ENCODE measurements at regions not wholly inside any gene's neighbourhood (a gene's known extent, or its start where the extent isn't known, plus 50 kb on each side); places are given as distances from the start of the nearest gene placed in this dataset.
"Not testable (repeated sequence)": the region's sequence is repeated elsewhere in the genome, so short reads cannot be mapped to it uniquely, and the experiment has no call there.

DNA sequence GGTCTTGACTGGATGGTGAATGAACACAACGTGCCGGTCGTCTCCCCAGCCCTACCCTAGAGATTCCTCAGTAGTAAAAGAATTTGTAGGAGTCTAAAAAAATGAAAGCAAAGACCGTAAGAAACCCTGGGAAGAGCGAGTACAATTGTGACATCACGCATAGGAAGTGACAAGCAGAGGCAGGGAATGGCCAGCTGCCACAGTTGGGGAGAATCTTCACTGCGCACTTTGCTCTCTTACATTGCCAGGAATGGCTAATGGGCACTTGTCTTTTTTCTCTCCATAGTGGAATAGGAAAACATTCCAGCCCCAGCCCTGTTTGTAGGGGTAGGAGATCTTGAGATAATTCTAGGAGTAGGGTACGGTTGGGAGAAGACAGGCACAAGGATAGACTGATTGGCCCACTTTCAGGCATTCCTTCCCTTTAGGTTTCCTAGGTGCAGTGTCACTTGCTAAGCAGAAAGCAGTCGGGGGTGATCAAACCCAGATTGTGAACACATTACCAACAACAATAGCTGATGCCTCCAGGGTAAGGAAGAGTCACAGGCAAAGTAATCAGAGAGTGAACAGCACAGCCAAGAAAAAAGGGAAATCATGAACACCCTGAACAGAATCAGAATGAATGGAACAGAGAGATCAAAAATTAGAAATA is 302.7 kb downstream of the MAN2A1 start:
- DNase-seq = no peak

GRCh38 chr5:109994135-109994534 is 304.4 kb downstream of the MAN2A1 start:
- no peak for DNase-seq

GRCh38 chr5:109996246-109996645 is 306.5 kb downstream of the MAN2A1 start:
- no peak for DNase-seq

DNA sequence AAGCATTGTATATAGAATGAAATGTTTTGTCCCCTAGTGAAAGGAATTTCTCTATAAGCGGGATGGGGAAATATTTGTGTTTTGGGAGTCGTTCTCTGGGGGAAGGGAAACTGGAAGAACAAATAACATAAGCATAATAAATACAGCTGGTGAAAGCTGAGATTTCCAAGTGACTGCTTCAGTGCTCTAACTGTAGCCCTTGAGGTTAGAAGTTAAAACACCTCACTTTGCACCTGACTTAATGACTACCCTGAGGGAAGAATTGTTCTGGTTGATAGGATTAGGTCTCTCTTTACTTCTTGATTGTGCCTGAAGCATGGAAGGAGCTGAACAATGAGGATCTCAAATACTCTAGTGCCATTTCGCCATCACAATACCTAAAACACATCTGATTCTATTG is 307.4 kb downstream of the MAN2A1 start:
- DNase-seq = no peak

- no peak for DNase-seq
These were observed 308.5 kb downstream of the MAN2A1 start for GRCh38 chr5:109998208-109998607.

GRCh38 chr5:109998726-109999125 is 309.0 kb downstream of the MAN2A1 start:
- DNase-seq = no peak

GRCh38 chr5:110001648-110002047 is 311.9 kb downstream of the MAN2A1 start:
- DNase-seq = no peak

- no peak for DNase-seq
These were observed 312.9 kb downstream of the MAN2A1 start for GRCh38 chr5:110002652-110003051.

GRCh38 chr5:110005907-110006562 is 316.3 kb downstream of the MAN2A1 start:
- not testable (repeated sequence) for DNase-seq

DNA sequence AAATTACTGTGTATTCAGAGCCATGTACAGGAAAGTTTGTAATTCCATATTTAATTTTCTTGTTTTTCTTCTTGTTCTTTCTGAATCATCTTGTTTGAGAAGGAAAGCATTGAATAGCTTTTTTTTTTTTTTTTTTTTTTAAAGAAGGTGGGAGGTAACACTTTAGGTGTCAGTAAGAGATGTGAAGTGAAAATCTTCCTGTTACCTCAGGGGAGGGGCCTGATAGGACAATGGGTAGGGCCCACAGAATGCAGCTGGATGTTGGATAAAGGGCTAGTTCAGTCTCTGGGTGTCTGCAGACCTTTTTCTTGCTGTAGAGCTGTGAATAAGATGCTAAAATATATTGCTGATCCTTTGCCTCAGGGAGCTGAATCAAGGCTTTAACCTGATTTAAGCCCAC is 317.4 kb downstream of the MAN2A1 start:
- DNase-seq = no peak

GRCh38 chr5:110008131-110008530 is 318.4 kb downstream of the MAN2A1 start:
- no peak for DNase-seq

DNA sequence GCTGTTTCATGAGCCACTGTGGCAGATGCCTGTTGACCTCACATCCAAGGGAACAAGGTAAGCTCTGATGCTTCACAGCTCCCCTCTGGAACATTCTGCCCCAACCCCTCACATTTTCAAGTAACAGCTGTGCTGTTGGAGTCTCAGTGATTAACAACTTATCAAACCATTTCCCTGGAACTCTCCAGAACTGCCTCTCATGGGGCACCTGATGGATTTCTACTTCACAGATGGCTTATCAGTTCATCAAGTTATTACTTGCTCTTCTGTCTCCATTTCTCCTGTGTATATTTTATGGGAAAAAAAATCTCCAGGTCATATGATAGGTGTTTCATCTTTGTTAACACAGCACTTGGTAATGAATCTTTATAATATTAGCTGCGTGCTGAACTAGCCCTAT is 322.4 kb downstream of the MAN2A1 start:
- DNase-seq = no peak

- DNase-seq = no peak
These were observed 323.3 kb downstream of the MAN2A1 start for GRCh38 chr5:110013017-110013416.

- DNase-seq = no peak
These were observed 328.1 kb downstream of the MAN2A1 start for GRCh38 chr5:110017854-110018253.

DNA sequence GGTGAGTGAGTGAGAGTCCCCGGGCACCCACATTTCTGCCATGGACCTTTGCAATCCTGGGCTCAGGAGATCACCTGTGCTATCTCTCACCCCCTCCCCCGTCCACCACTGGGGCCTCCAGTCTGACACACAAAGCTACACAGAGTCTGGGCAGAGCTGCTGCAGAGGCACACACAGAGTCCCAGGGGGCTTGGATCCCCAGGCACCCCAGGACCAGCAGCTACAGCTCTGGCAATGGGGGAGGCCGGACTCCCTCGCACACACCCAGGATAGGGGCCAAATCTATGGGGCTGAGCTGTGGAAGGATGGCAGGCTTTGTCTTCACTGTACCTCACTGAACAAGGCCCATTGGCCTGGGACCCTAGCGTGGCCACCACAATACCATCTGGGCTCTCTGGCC is 328.8 kb downstream of the MAN2A1 start:
- no peak for DNase-seq

DNA sequence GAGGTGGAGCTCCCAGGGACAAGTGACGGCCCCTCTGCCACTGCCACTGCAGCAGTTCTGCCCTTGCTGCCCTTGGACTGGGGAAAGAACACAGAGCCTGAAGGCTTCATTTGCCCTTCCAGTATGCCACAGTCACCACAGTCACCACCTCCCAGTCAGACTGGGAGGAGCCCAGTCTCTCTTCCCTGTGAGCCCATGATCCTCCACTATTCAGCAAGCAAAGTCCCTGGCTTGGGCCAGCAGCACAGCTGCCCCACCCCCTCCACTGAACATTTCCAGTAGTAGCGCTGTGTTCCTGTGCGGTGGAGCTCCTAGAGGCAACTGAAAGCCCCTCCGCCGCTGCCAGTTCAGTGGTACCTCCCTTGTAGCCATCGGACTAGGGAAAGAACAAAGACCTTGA is 329.4 kb downstream of the MAN2A1 start:
- no peak for DNase-seq

DNA sequence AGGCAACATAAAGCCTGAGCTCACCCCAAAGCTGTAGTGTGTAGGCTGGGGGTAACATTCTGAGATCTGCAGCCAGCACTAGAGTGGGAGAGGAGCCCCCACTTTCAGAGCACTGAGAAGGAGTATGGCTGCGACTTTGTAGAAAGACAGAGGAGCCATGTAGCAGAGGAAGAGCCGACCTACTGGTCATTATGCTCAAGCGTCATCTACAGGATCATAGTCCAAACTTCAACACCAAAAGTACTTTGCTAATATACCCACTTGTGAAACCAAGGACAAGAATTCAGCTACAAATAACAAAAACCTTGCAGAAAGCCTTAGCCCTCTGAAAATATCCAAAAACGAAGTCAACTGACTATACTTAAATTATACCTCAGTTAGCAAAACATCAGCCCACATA is 330.1 kb downstream of the MAN2A1 start:
- no peak for DNase-seq

DNA sequence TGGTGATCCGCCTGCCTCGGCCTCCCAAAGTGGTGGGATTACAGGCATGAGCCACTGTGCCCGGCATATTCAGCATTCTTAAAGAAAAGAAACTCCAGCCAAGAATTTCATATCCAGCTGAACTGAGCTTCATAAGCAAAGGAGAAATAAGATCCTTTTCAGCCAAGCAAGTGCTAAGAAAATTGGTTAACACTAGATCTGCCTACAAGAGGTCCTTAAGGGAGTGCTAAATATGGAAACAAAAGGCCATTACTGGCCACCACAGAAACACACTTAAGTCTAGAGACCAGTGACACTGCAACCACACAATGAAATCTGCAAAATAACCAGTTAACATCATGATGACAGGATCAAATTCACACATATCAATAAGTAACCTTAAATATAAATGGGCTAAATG is 331.5 kb downstream of the MAN2A1 start:
- no peak for DNase-seq

GRCh38 chr5:110025160-110025559 is 335.4 kb downstream of the MAN2A1 start:
- no peak for DNase-seq

DNA sequence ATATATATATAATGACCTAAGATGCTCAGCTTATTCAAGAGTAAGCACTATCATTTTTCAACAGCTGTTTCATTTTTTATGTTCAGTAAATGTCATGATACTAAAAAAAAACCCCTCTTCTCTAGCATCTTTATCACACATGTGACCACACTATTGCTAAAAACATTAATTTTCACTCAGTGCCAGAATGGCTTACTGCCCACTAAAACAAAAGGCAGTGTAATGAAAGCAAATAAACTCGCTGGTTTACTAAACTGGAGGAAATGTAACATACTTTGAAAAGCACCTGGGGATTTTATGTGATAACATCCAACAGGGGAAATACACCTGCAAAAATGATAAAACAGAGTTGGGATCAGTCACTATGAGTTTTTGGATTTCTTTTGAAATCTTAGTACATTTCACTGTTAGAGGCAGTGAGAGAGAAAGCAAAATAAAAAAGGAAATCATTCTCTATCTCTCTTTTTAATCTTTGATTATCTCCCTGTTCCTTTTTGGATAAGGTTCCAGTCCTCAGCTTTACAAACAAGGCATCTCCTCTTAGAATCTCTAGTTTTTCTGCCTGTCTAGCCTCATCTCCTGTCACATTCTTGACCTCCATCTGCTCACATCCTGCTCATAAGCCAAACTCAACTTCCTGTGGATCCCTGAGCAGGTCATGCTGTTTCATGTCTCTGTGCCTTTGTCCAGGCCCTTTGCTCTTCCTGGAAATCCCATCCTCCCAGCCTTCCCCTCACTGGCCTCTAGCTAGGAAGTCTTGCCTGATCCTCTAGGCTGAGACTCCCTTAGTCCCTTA is 338.0 kb downstream of the MAN2A1 start:
- no peak for DNase-seq

- no peak for DNase-seq
These were observed 341.8 kb downstream of the MAN2A1 start for GRCh38 chr5:110031402-110032140.

- DNase-seq = no peak
These were observed 342.6 kb downstream of the MAN2A1 start for GRCh38 chr5:110032376-110032775.

- no peak for DNase-seq
These were observed 344.4 kb downstream of the MAN2A1 start for GRCh38 chr5:110034056-110034600.

Data from midbrain (tissue), 1 donor.